KBM-7 (cell line): ENCODE measurements at regions not wholly inside any gene's neighbourhood (a gene's known extent, or its start where the extent isn't known, plus 50 kb on each side); places are given as distances from the start of the nearest gene placed in this dataset.

Source experiments
- DNase-seq: peaks from one replicate; pipeline ENCODE4 v3.0.0-alpha.2; 2015
- in situ Hi-C: fragments of 300-500 bp; cut with MboI; formaldehyde crosslinking; loops from 2 replicates; pipeline ENCODE4 v1.14.3; 2020; ENCODE audit warnings: low sequenced_read_pairs, low pct_unique_long_range_greater_than_20kb, mixed read lengths

GRCh38 chr5:74957029-74957784, 91.0 kb upstream of the FAM169A start:
- DNase-seq, result no peak
- in situ Hi-C loops, result no loop called here

DNA sequence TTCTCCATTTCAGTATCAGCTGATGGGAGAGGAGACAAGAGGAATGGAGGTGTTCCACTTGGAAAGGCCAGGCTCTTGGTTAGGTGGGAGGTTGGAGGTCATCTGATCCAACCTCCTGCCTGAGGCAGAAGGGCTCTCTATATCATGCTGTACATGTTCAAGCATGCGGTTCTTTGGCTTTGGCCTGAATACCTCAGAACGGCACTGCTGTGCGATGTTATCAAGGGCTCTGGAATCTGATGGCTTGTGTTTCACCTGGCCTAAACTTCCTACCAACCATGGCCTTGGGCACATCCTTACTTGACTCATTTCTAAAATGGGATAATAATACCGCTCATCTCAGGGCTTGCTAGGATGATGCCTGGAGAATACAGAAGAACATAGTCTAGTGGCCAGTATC, 90.1 kb upstream of the FAM169A start:
- in situ Hi-C loops, result no loop called here

DNA sequence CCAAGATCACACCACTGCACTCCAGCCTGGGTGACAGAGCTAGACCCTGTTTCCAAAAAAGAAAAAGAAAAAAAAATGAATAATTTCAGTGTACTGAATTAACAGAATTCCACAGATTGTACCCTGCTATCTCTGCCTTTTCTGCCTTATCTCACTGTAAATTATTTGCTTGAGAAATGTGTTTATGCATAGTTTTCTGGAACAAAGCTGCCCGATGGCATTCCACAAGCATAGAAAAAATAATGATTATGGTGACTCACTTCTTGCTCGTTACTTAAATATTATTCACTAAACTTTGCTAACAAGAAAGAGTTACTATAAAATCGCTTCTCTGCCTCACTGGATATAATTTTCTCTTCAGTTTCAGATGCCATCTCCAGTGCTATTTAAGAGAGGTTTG, 88.7 kb upstream of the FAM169A start:
- no peak for DNase-seq
- in situ Hi-C loops, result no loop called here

More for the DNA sequence above, 90.1 kb upstream of the FAM169A start:
- DNase-seq, result no peak

GRCh38 chr5:74953937-74954720, 87.9 kb upstream of the FAM169A start:
- in situ Hi-C loops, result no loop called here
- DNase-seq, result no peak

- in situ Hi-C loops, result no loop called here
- no peak for DNase-seq
Observed at GRCh38 chr5:74953554-74953936, 87.4 kb upstream of the FAM169A start.

DNA sequence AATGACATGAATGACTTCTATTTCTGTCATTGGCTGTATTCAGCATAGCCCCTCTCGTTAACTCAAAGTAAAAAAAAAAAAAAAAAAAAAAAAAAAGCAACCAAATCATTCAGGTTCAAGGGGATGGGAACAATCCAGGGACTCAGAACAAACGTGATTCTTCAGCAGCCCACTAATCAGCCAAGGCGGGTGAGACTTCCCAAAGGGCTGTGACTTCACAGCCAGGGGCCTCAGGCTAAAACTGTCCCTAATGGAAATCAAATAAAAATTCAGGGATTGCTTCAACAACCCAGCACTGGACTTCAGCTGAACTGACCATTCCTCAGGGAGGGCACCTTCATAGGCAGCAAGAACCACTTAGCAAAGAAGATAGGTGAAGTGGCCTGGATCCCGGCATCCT, 86.2 kb upstream of the FAM169A start:
- in situ Hi-C loops, result no loop called here
- no peak for DNase-seq

DNA sequence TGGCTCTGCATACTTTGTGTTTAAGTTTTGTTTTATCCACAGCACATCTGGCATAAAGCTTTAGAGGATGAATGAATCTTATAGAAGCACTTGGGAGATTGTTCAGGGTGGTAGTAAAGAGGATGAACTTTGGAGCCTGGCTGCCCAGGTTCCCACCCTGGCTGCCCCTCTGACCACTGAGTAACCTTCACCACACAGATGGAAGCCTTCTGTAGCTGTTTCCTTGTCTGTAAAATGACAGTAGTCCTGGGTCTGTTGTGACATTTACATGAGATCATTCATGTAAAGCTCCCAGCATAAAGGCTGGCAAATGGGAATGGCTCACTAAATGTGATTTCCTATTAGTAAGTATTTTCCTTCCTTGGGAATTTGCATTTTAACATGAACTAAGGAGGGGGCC, 85.7 kb upstream of the FAM169A start:
- DNase-seq, result no peak
- in situ Hi-C loops, result no loop called here

DNA sequence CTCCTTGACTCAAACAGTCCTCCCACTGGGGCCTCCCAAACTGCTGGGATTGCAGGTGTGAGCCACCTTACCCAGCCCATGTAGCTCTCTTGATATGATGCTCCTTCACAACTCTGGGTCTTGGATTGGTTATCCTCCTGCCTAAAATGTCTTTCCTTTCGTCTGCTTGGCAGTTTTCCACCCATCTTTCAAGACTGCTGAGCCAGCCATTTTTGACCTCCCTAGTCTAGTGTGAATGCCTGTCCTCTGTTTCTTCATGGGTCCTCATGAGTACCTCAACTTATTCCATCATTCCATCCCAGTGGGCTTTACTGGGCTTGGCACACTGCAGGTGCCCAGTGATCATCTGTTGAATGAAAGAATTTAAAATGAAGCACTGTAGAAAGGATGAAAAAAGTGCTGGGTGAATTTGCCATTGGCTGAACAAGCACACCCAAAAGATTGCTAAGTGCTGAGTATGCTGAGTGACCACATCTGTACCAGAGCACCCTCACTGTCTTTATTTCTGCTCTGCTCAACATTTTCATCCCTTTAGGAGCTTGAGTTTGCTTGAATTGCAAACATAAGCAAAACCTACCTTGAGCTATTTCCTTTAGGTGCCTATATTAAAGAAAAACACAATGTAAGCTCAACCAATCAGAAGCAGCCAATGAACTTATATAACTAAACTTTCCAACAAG, 84.8 kb upstream of the FAM169A start:
- no peak for DNase-seq
- in situ Hi-C loops, result no loop called here

GRCh38 chr5:74949976-74950375, 83.8 kb upstream of the FAM169A start:
- in situ Hi-C loops, result loop anchor here (25.0 kb wide), 1 partner anchor 1063 kb away; no protein-coding TSS in a partner anchor

DNA sequence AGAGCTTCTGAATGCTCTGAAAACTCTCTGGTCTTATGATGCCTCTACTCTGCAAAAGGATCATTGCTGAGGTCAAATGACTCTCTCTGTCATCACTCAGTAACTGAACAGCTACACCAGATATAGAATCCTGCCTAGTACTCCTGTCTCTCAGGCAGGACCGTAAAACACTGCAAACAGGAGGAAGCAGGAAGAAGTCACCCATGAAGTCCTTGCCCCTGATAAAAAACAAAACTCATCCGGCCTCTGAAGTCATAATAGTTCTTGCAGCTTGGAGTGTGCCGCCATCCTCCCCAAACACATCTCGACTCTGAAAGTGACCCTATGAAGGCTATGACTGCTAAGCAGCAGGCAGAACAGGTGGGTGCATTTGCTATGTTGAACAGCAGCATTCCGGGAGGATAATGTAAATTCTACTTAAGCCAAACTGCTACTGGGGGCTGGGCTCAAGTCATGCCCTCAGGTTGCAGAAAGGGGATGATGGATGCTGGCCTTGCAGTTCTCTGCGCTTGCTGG, 81.9 kb upstream of the FAM169A start:
- in situ Hi-C loops, result loop anchor here (25.0 kb wide), 1 partner anchor 1061 kb away; no protein-coding TSS in a partner anchor
- no peak for DNase-seq

More at GRCh38 chr5:74949976-74950375, 83.8 kb upstream of the FAM169A start:
- DNase-seq, result no peak

GRCh38 chr5:74946471-74946870, 80.3 kb upstream of the FAM169A start:
- no peak for DNase-seq
- in situ Hi-C loops, result loop anchor here (25.0 kb wide), 1 partner anchor 1059 kb away; no protein-coding TSS in a partner anchor

DNA sequence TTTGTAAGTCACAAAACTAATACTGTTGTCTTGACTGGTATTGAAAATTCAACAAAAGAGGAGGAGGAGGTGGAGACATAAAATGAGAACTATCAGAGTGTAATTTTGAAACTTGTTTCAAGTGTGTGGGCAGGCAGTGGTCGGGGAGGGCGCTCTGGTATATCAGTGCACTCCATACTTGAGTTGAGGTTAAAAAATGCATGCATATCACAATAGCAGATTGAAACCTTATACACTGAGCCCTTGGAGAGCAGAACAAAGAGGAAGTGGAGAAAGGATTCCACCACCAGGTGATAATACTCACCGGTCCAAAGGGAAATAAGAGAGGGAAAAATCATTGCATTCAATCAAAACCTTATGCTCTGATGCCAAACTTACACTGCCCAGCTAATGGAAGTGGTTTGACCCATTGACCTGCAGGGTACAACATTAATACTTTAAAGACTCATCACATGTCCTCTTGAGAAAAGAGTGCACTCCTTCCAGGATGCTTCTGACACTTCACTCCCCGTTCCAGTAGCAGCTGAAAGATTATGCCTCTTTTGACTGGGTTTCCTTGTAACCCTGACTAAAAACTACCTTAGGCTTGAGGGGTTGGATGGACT, 79.5 kb upstream of the FAM169A start:
- peak; percentile 7 for DNase-seq
- in situ Hi-C loops, result loop anchor here (25.0 kb wide), 1 partner anchor 1058 kb away; no protein-coding TSS in a partner anchor

DNA sequence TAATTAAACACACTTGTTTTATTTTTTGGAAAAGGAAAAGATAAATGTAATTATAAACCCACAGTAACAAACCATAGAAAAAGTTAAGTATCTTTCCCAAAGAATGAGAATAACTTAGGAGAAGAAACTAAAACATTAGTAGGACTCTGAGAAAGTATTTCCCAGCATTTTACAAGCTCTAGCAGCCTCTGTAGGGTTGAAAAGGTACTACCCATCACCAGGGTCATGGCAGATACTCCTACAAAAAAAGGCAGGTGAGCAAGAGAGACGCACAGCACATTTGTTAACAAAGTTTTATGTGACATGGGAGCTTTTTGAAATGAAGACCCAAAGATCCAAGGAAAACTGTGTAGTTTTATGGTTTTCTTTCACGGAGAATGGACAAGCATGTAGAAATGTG, 77.7 kb upstream of the FAM169A start:
- in situ Hi-C loops, result loop anchor here (25.0 kb wide), 1 partner anchor 1057 kb away; no protein-coding TSS in a partner anchor
- no peak for DNase-seq

DNA sequence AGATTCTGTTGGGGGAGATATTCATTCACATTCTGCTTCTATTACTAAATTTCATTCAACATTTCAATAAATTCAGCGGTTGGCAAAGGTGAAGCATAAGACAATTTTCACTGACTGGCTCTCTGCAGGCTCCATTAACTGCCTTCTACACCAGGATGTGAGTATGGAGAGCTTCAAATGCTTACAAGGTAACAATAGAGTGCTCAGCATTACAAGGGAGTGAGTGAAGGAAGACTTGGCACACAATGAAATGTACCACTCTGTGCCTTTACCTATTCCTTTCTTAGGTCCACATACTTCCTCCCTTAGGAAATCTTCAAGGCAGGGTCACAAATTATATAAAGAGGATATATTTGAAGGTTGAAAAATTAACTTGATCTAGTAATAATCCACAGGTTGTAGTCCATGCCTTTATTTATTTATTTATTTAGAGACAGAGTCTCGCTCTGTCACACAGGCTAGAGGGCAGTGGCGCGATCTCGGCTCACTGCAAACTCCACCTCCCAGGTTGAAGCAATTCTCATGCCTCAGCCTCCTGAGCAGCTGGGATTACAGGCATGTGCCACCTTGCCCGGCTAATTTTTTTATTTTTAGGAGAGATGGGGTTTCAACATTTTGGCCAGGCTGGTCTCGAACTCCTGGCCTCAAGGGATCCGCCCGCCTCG, 76.6 kb upstream of the FAM169A start:
- DNase-seq, result no peak
- in situ Hi-C loops, result loop anchor here (25.0 kb wide), 1 partner anchor 1055 kb away; no protein-coding TSS in a partner anchor

DNA sequence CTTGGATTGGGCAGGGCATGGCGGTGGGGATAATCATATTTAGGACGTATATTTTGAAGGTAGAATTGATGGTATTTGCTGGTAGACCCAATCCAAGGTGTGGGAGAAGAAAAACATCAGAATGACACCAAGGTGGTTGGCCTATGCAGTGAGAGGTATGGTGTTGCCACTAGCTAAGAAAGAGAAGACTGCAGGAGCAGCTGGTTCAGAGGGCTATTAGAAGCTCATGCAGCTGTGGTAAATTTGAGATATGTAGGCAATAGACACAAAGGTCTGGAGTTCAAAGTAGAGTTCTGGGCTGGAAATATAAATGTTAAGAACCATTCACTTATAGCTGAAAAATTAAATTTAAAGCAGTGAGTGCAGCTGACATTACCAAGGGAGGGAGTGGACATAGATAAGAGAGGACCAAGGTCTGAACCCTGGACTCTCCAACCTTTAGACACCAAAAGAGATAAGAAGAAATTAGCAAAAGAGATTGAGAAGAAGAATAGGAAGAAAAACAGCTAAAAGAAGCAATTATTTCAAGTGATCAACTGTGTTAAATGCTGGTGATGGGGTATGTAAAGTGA, 74.7 kb upstream of the FAM169A start:
- DNase-seq, result no peak
- in situ Hi-C loops, result loop anchor here (25.0 kb wide), 1 partner anchor 1054 kb away; no protein-coding TSS in a partner anchor

GRCh38 chr5:74938250-74938933, 72.2 kb upstream of the FAM169A start:
- in situ Hi-C loops, result loop anchor here (25.0 kb wide), 1 partner anchor 1051 kb away; no protein-coding TSS in a partner anchor
- DNase-seq, result peak; percentile 34

GRCh38 chr5:74935752-74936091, 69.5 kb upstream of the FAM169A start:
- DNase-seq, result no peak
- in situ Hi-C loops, result loop anchor here (25.0 kb wide), 1 partner anchor 1048 kb away; no protein-coding TSS in a partner anchor
